NCI-H2081 (cell line): ENCODE measurements at regions not wholly inside any gene's neighbourhood (a gene's known extent, or its start where the extent isn't known, plus 50 kb on each side); places are given as distances from the start of the nearest gene placed in this dataset.

Experiments
- DNase-seq, 2 experiments: peaks; one replicate each; lab custom pipeline; 2025; lab: John Stamatoyannopoulos, UW

- DNase-seq, result no peak
These were observed 834.6 kb downstream of the TBC1D22A start for GRCh38 chr22:47597041-47597440.

- no peak for DNase-seq
These were observed 833.8 kb downstream of the TBC1D22A start for GRCh38 chr22:47596176-47596690.

GRCh38 chr22:47594836-47595521 lies 832.5 kb downstream of the TBC1D22A start:
- no peak for DNase-seq

- DNase-seq, result no peak
These were observed 831.5 kb downstream of the TBC1D22A start for GRCh38 chr22:47593911-47594311.

GRCh38 chr22:47593291-47593690 lies 830.8 kb downstream of the TBC1D22A start:
- DNase-seq, result no peak

GRCh38 chr22:47592791-47593190 lies 830.3 kb downstream of the TBC1D22A start:
- no peak for DNase-seq

- no peak for DNase-seq
These were observed 829.3 kb downstream of the TBC1D22A start for GRCh38 chr22:47591709-47592108.

GRCh38 chr22:47591016-47591415 lies 828.6 kb downstream of the TBC1D22A start:
- DNase-seq, result no peak

- DNase-seq, result no peak
These were observed 827.1 kb downstream of the TBC1D22A start for GRCh38 chr22:47589271-47590250.

GRCh38 chr22:47588578-47588960 lies 826.1 kb downstream of the TBC1D22A start:
- DNase-seq, result no peak

- no peak for DNase-seq
These were observed 825.6 kb downstream of the TBC1D22A start for GRCh38 chr22:47587861-47588577.

- DNase-seq, result no peak
These were observed 824.9 kb downstream of the TBC1D22A start for GRCh38 chr22:47587361-47587760.

GRCh38 chr22:47586946-47587345 lies 824.5 kb downstream of the TBC1D22A start:
- no peak for DNase-seq

GRCh38 chr22:47586038-47586437 lies 823.6 kb downstream of the TBC1D22A start:
- no peak for DNase-seq

- no peak for DNase-seq
These were observed 821.6 kb downstream of the TBC1D22A start for GRCh38 chr22:47583959-47584562.

- DNase-seq, result no peak
These were observed 819.6 kb downstream of the TBC1D22A start for GRCh38 chr22:47582067-47582466.

GRCh38 chr22:47580121-47580520 lies 817.7 kb downstream of the TBC1D22A start:
- no peak for DNase-seq

- DNase-seq, result no peak
These were observed 814.5 kb downstream of the TBC1D22A start for GRCh38 chr22:47576908-47577307.

GRCh38 chr22:47575291-47575690 lies 812.8 kb downstream of the TBC1D22A start:
- DNase-seq, result no peak

- no peak for DNase-seq
These were observed 812.1 kb downstream of the TBC1D22A start for GRCh38 chr22:47574556-47574955.

- no peak for DNase-seq
These were observed 810.7 kb downstream of the TBC1D22A start for GRCh38 chr22:47573141-47573540.

GRCh38 chr22:47572443-47572842 lies 810.0 kb downstream of the TBC1D22A start:
- DNase-seq, result no peak
